ENCODE measurements at regions not wholly inside any gene's neighbourhood (a gene's known extent, or its start where the extent isn't known, plus 50 kb on each side); places are given as distances from the start of the nearest gene placed in this dataset.

GRCh38 chr1:162992945-162993344, 76.2 kb upstream of the RGS4 start:
- CTCF ChIA-PET, result no interaction called here
- POLR2A ChIA-PET (ENCODE audit: low non-redundant PET), result no interaction called here
- no peak for TF ChIP-seq CTCF (conservative IDR thresholded peaks at IDR 0.05; ENCODE audit: low read depth)
- H3K27ac ChIP-seq, result no peak overlapping the region
- DNase-seq (ENCODE audit: low spot score), result no peak

GRCh38 chr1:162991444-162991843, 77.7 kb upstream of the RGS4 start:
- no peak for DNase-seq (ENCODE audit: low spot score)
- H3K27ac ChIP-seq, result no peak overlapping the region
- POLR2A ChIA-PET (ENCODE audit: low non-redundant PET), result no interaction called here
- CTCF ChIA-PET, result no interaction called here
- TF ChIP-seq CTCF (conservative IDR thresholded peaks at IDR 0.05; ENCODE audit: low read depth), result no peak

GRCh38 chr1:162990665-162991064, 78.5 kb upstream of the RGS4 start:
- no peak overlapping the region for H3K27ac ChIP-seq
- no peak for DNase-seq (ENCODE audit: low spot score)
- ChIA-PET POLR2A (ENCODE audit: low non-redundant PET) (no interaction called here), CTCF (no interaction called here)
- no peak for TF ChIP-seq CTCF (conservative IDR thresholded peaks at IDR 0.05; ENCODE audit: low read depth)

GRCh38 chr1:162988869-162989268, 80.3 kb upstream of the RGS4 start:
- ChIA-PET POLR2A (ENCODE audit: low non-redundant PET) (no interaction called here), CTCF (interaction anchor here (0.6 kb wide), 1 partner anchor 41 kb away, joined by 5 read pairs; no protein-coding TSS in a partner anchor)
- no peak for DNase-seq (ENCODE audit: low spot score)
- no peak for TF ChIP-seq CTCF (conservative IDR thresholded peaks at IDR 0.05; ENCODE audit: low read depth)
- H3K27ac ChIP-seq, result no peak overlapping the region

- TF ChIP-seq CTCF (conservative IDR thresholded peaks at IDR 0.05; ENCODE audit: low read depth), result no peak
- no peak overlapping the region for H3K27ac ChIP-seq
- DNase-seq (ENCODE audit: low spot score), result peak; percentile 76
- CTCF ChIA-PET, result no interaction called here
- POLR2A ChIA-PET (ENCODE audit: low non-redundant PET), result no interaction called here
Observed at GRCh38 chr1:162987866-162988265, 81.3 kb upstream of the RGS4 start.

- no peak overlapping the region for H3K27ac ChIP-seq
- no peak for TF ChIP-seq CTCF (conservative IDR thresholded peaks at IDR 0.05; ENCODE audit: low read depth)
- POLR2A ChIA-PET (ENCODE audit: low non-redundant PET), result no interaction called here
- CTCF ChIA-PET, result no interaction called here
- DNase-seq (ENCODE audit: low spot score), result no peak
Observed at GRCh38 chr1:162985816-162986435, 83.2 kb upstream of the RGS4 start.

- CTCF ChIA-PET, result no interaction called here
- POLR2A ChIA-PET (ENCODE audit: low non-redundant PET), result no interaction called here
- TF ChIP-seq CTCF (conservative IDR thresholded peaks at IDR 0.05; ENCODE audit: low read depth), result no peak
- no peak overlapping the region for H3K27ac ChIP-seq
- DNase-seq (ENCODE audit: low spot score), result peak; percentile 22
Observed at GRCh38 chr1:162984699-162985098, 84.5 kb upstream of the RGS4 start.
